H1 (cell line): ENCODE measurements at regions not wholly inside any gene's neighbourhood (a gene's known extent, or its start where the extent isn't known, plus 50 kb on each side); places are given as distances from the start of the nearest gene placed in this dataset.

Experiments
- CTCF ChIA-PET: fragments of 300-600 bp; sonication (Branson Sonifier 250); formaldehyde crosslinking; loops from one replicate; lab custom pipeline; 2021; ENCODE audit not compliant: partially characterized antibody; lab: Charles Lee
- POLR2A ChIA-PET: fragments of 300-600 bp; sonication (Branson Sonifier 250); formaldehyde crosslinking; loops from one replicate; lab custom pipeline; 2021; ENCODE audit warnings: inconsistent platforms; ENCODE audit not compliant: partially characterized antibody; lab: Charles Lee
- DNase-seq, 2 experiments: peaks; one replicate each; pipeline versions ENCODE4 v3.0.0 to v3.0.0-alpha.2; 2010 to 2022; ENCODE audit warnings: low spot score in 2 of 2, low read depth in 1 of 2, mixed read lengths in 1 of 2
- FAIRE-seq: peaks from 2 replicates; lab custom pipeline; 2011; peaks lifted over from hg19 to GRCh38; lab: Jason Lieb, UNC
- H2AFZ ChIP-seq: 2 replicates; pipeline ENCODE4 v1.8.1; 2012; ENCODE audit warnings: low read length, inconsistent platforms
- H2AK5ac ChIP-seq: 2 replicates; pipeline ENCODE4 v1.6.1; 2013; ENCODE audit warnings: low read depth, low read length
- H2BK120ac ChIP-seq: replicated peaks from 2 replicates; pipeline ENCODE3; 2013; ENCODE audit warnings: low read depth, low read length, inconsistent platforms
- H2BK12ac ChIP-seq: 2 replicates; pipeline ENCODE4 v1.6.1; 2013; ENCODE audit warnings: low read depth, low read length
- H2BK15ac ChIP-seq: 2 replicates; pipeline ENCODE4 v1.6.1; 2013; ENCODE audit warnings: low read length
- H2BK20ac ChIP-seq: 2 replicates; pipeline ENCODE4 v1.6.1; 2013; ENCODE audit warnings: low read length
- H2BK5ac ChIP-seq: 2 replicates; pipeline ENCODE4 v1.6.1; 2013; ENCODE audit warnings: low read depth, low read length
- H3K14ac ChIP-seq: 2 replicates; pipeline ENCODE4 v1.6.1; 2013; ENCODE audit warnings: inconsistent platforms; ENCODE audit not compliant: insufficient read length
- H3K18ac ChIP-seq: 2 replicates; pipeline ENCODE4 v1.6.1; 2013; ENCODE audit warnings: low read length; ENCODE audit errors: extremely low read depth
- H3K23ac ChIP-seq: 2 replicates; pipeline ENCODE4 v1.6.1; 2013; ENCODE audit warnings: inconsistent platforms; ENCODE audit not compliant: insufficient read length
- H3K23me2 ChIP-seq: 2 replicates; pipeline ENCODE4 v1.6.1; 2013; ENCODE audit warnings: low read depth, low read length
- H3K27ac ChIP-seq: 2 replicates; pipeline ENCODE4 v1.6.1; 2011; ENCODE audit warnings: low read depth, low read length, inconsistent platforms
- H3K27me3 ChIP-seq, 4 experiments: replicated peaks in 1 of 4; 1 replicate in 1 of 4; 2 replicates in 3 of 4; pipeline versions ENCODE4 v1.6.1 to v1.8.1; 2011 to 2013; ENCODE audit warnings: low read length in 3 of 4, mild to moderate bottlenecking in 3 of 4, inconsistent platforms in 2 of 4, mixed read lengths in 2 of 4, moderate library complexity in 1 of 4; ENCODE audit not compliant: control insufficient read depth in 3 of 4, insufficient read depth in 3 of 4; ENCODE audit errors: extremely low read depth in 1 of 4
- H3K36me3 ChIP-seq, 4 experiments: 2 replicates each; pipeline versions ENCODE4 v1.6.1 to v1.8.1; 2011 to 2013; ENCODE audit warnings: mild to moderate bottlenecking in 4 of 4, low read length in 3 of 4, moderate library complexity in 2 of 4, control low read depth in 1 of 4, inconsistent platforms in 1 of 4; ENCODE audit not compliant: insufficient read depth in 4 of 4, control insufficient read depth in 2 of 4
- H3K4ac ChIP-seq: replicated peaks from 2 replicates; pipeline ENCODE3; 2013; ENCODE audit warnings: low read length, low read depth, mixed read lengths, inconsistent platforms; ENCODE audit not compliant: insufficient read length
- H3K4me1 ChIP-seq, 4 experiments: replicated peaks in 1 of 4; 1 replicate in 1 of 4; 2 replicates in 3 of 4; pipeline versions ENCODE4 v1.6.1 to v1.8.1; 2011 to 2013; ENCODE audit warnings: low read length in 3 of 4, inconsistent platforms in 2 of 4, mixed read lengths in 1 of 4; ENCODE audit not compliant: insufficient read depth in 4 of 4, control insufficient read depth in 3 of 4
- H3K4me2 ChIP-seq, 2 experiments: 2 replicates each; pipeline versions ENCODE4 v1.6.1 to v1.8.1; 2011 to 2013; ENCODE audit warnings: low read depth in 2 of 2, low read length in 2 of 2, control low read depth in 1 of 2, inconsistent platforms in 1 of 2, mild to moderate bottlenecking in 1 of 2; ENCODE audit not compliant: insufficient read depth in 1 of 2
- H3K4me3 ChIP-seq, 4 experiments: fragments of 200-600, 300-600 bp in 1 of 4; sonication (generic), shearing (Covaris generic), sonication (Bioruptor Twin) in 1 of 4; 2 replicates each; pipeline versions ENCODE4 v1.5.1 to v1.8.1; 2011 to 2016; ENCODE audit warnings: low read length in 4 of 4, low read depth in 3 of 4, control low read depth in 2 of 4, inconsistent platforms in 2 of 4, mild to moderate bottlenecking in 2 of 4, mixed read lengths in 1 of 4, moderate library complexity in 1 of 4; ENCODE audit not compliant: insufficient read depth in 2 of 4; ENCODE audit errors: extremely low read depth in 1 of 4
- H3K56ac ChIP-seq: replicated peaks from 2 replicates; pipeline ENCODE3; 2013; ENCODE audit warnings: low read depth, mild to moderate bottlenecking, mixed read lengths, low read length, inconsistent platforms; ENCODE audit not compliant: insufficient read length
- H3K79me1 ChIP-seq: 2 replicates; pipeline ENCODE4 v1.6.1; 2013; ENCODE audit warnings: low read depth, low read length, control low read depth
- H3K79me2 ChIP-seq, 2 experiments: 2 replicates each; pipeline versions ENCODE4 v1.6.1 to v1.8.1; 2012 to 2013; ENCODE audit warnings: low read length in 2 of 2, mild to moderate bottlenecking in 2 of 2, inconsistent platforms in 1 of 2; ENCODE audit not compliant: insufficient read depth in 2 of 2, control insufficient read depth in 1 of 2
- H3K9ac ChIP-seq, 4 experiments: replicated peaks in 1 of 4; 1 replicate in 1 of 4; 2 replicates in 3 of 4; pipeline versions ENCODE4 v1.6.1 to v1.8.1; 2011 to 2013; ENCODE audit warnings: low read depth in 3 of 4, low read length in 3 of 4, control low read depth in 2 of 4, mild to moderate bottlenecking in 2 of 4, moderate library complexity in 2 of 4, inconsistent platforms in 1 of 4; ENCODE audit errors: extremely low read depth in 1 of 4
- H3K9me3 ChIP-seq, 2 experiments: 2 replicates each; pipeline versions ENCODE4 v1.6.1 to v1.8.1; 2012 to 2013; ENCODE audit warnings: mild to moderate bottlenecking in 2 of 2, moderate library complexity in 2 of 2, control low read depth in 1 of 2, inconsistent platforms in 1 of 2, low read depth in 1 of 2, low read length in 1 of 2, mixed read lengths in 1 of 2; ENCODE audit not compliant: insufficient read depth in 2 of 2
- H4K20me1 ChIP-seq, 2 experiments: replicated peaks in 1 of 2; 2 replicates each; pipeline versions ENCODE3 to v1.8.1; 2011 to 2013; ENCODE audit warnings: inconsistent platforms in 2 of 2, low read length in 2 of 2, mild to moderate bottlenecking in 1 of 2; ENCODE audit not compliant: insufficient read depth in 2 of 2, control insufficient read depth in 1 of 2
- H4K5ac ChIP-seq: 2 replicates; pipeline ENCODE4 v1.6.1; 2013; ENCODE audit warnings: low read length, low read depth, mixed read lengths, inconsistent platforms; ENCODE audit not compliant: insufficient read length
- H4K8ac ChIP-seq: 2 replicates; pipeline ENCODE4 v1.8.0; 2013; ENCODE audit warnings: mild to moderate bottlenecking, moderate library complexity, low read length, inconsistent platforms; ENCODE audit not compliant: insufficient read depth; ENCODE audit errors: extremely low read depth
- H4K91ac ChIP-seq: replicated peaks from 2 replicates; pipeline ENCODE3; 2013; ENCODE audit warnings: low read length, mixed read lengths, inconsistent platforms; ENCODE audit not compliant: insufficient read length
- CHD2 ChIP-seq: IDR thresholded peaks from 2 replicates; pipeline ENCODE4 v1.6.1; 2012; ENCODE audit warnings: low read length, improper control_type of control experiment
- SP4 ChIP-seq: IDR thresholded peaks from 2 replicates; pipeline ENCODE4 v1.6.1; 2012; ENCODE audit warnings: low read length, inconsistent platforms
- YY1 ChIP-seq: IDR thresholded peaks from 2 replicates; pipeline ENCODE4 v1.6.1; 2011; ENCODE audit warnings: low read depth, mild to moderate bottlenecking, low read length
- WGBS, 2 experiments: shearing (Covaris generic) in 1 of 2; methylation state at CpG; one replicate each; pipeline versions ENCODE4 v1.1.6 to v1.1.7; 2013 to 2015; ENCODE audit warnings: low lambda C conversion rate in 2 of 2, mixed read lengths in 2 of 2, inconsistent platforms in 1 of 2, low coverage in 1 of 2, missing lambda C conversion rate in 1 of 2; ENCODE audit not compliant: insufficient replicate concordance in 2 of 2, insufficient coverage in 1 of 2, insufficient read length in 1 of 2; ENCODE audit errors: extremely low coverage in 1 of 2, missing lambda C conversion rate in 1 of 2; 5-methylcytosine and 5-hydroxymethylcytosine counted together

DNA sequence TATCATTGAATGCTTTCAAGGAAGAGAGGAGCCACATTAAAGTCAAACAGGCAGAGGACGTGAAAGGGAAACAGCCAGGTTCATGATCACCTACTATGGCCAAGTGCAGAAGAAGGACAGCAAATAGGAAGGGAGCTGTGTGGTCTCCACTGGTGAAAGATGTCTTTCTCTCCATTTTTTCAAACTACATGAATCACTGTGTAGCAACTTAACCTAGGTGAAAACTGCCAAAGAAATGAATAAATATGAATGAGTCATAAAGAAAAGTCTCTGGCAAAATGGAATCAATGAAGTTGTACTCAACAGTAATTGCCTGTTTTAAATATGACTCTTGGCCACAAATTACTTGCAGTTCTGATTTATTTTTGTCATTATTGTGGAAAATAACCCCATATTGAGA lies 452.6 kb upstream of the PKDCC start:
- no peak for FAIRE-seq

More for the DNA sequence above, 452.6 kb upstream of the PKDCC start:
- H2BK20ac ChIP-seq, result no peak overlapping the region
- H3K79me2 ChIP-seq, result no peaks in the 10 kb centered on the region
- no peak overlapping the region for H4K91ac ChIP-seq
- H3K36me3 ChIP-seq, result no peaks in the 10 kb centered on the region
- no peak overlapping the region for H3K14ac ChIP-seq
- no peak overlapping the region for H2AK5ac ChIP-seq
- no peaks in the 10 kb centered on the region for H3K9me3 ChIP-seq
- H3K4me2 ChIP-seq, result no peak overlapping the region
- no peaks in the 10 kb centered on the region for H4K20me1 ChIP-seq
- no peak overlapping the region for H2BK120ac ChIP-seq
- H3K27me3 ChIP-seq, result no peaks in the 10 kb centered on the region
- H3K9ac ChIP-seq, result no peak overlapping the region
- no peak overlapping the region for H3K18ac ChIP-seq
- H3K23me2 ChIP-seq, result no peaks in the 10 kb centered on the region
- no peak overlapping the region for H2BK5ac ChIP-seq
- H2AFZ ChIP-seq, result no peak overlapping the region
- H3K4ac ChIP-seq, result no peak overlapping the region
- H3K27ac ChIP-seq, result no peak overlapping the region
- POLR2A ChIA-PET, result no interaction called here
- DNase-seq, result no peak
- WGBS, 2 experiments, result 56% methylated on average over 1 of the region's 1 CpG; no CpG with 5 or more reads in 1 of the 2 experiments
- H3K23ac ChIP-seq, result no peak overlapping the region
- TF ChIP-seq CHD2 (no peak), SP4 (no peak), YY1 (no peak)
- H3K56ac ChIP-seq, result no peak overlapping the region
- no peak overlapping the region for H4K5ac ChIP-seq
- H2BK12ac ChIP-seq, result no peak overlapping the region
- H3K4me3 ChIP-seq, result no peak overlapping the region
- H4K8ac ChIP-seq, result no peak overlapping the region
- H2BK15ac ChIP-seq, result no peak overlapping the region
- CTCF ChIA-PET, result no interaction called here
- no peaks in the 10 kb centered on the region for H3K79me1 ChIP-seq
- H3K4me1 ChIP-seq, result no peaks in the 10 kb centered on the region
